OCI-LY7 (cell line): ENCODE measurements at regions not wholly inside any gene's neighbourhood (a gene's known extent, or its start where the extent isn't known, plus 50 kb on each side); places are given as distances from the start of the nearest gene placed in this dataset.

Experiments
- BruUV-seq: library from RNA; stranded (reverse); fragments of 400-500 nt; replicated peaks from 2 replicates; lab custom pipeline; 2021; lab: Mats Ljungman, UMichigan
- CTCF ChIA-PET: fragments of 300-600 bp; sonication (Branson Sonifier 250); formaldehyde crosslinking; loops from one replicate; lab custom pipeline; 2022; ENCODE audit warnings: antibody characterized with exemption; ENCODE audit not compliant: unreplicated experiment; lab: Charles Lee
- POLR2A ChIA-PET: fragments of 300-600 bp; sonication (Branson Sonifier 250); formaldehyde crosslinking; loops from one replicate; lab custom pipeline; 2022; ENCODE audit warnings: antibody characterized with exemption; lab: Charles Lee
- DNase-seq: peaks from one replicate; pipeline ENCODE4 v3.0.0-alpha.2; 2015; ENCODE audit warnings: low spot score
- H2AFZ ChIP-seq: fragments of 200-600 bp; sonication (generic), shearing (Covaris generic); 2 replicates; pipeline ENCODE4 v1.6.1; 2014; ENCODE audit warnings: mild to moderate bottlenecking, antibody characterized with exemption, low read length, moderate library complexity
- H3K27ac ChIP-seq: fragments of 200-600 bp; sonication (generic); 2 replicates; pipeline ENCODE4 v1.5.1; 2014; ENCODE audit warnings: mixed run types, low read depth, mild to moderate bottlenecking, moderate library complexity, low read length, inconsistent platforms; ENCODE audit not compliant: poor library complexity, severe bottlenecking
- H3K36me3 ChIP-seq: fragments of 200-600 bp; sonication (generic); 2 replicates; pipeline ENCODE4 v1.6.1; 2014; ENCODE audit warnings: mild to moderate bottlenecking, antibody characterized with exemption, low read length, moderate library complexity, mixed read lengths; ENCODE audit not compliant: insufficient read depth
- H3K4me1 ChIP-seq: fragments of 200-600 bp; sonication (generic); 2 replicates; pipeline ENCODE4 v1.5.1; 2014; ENCODE audit warnings: mild to moderate bottlenecking, low read length; ENCODE audit not compliant: insufficient read depth, poor library complexity, severe bottlenecking
- H3K4me2 ChIP-seq: fragments of 200-600 bp; sonication (generic); 2 replicates; pipeline ENCODE4 v1.6.1; 2014; ENCODE audit warnings: mild to moderate bottlenecking, low read length
- H3K4me3 ChIP-seq: fragments of 200-600 bp; sonication (generic); 2 replicates; pipeline ENCODE4 v1.5.1; 2014; ENCODE audit warnings: mild to moderate bottlenecking, low read depth, low read length; ENCODE audit not compliant: poor library complexity, severe bottlenecking
- H3K79me2 ChIP-seq: fragments of 200-600 bp; sonication (generic); 2 replicates; pipeline ENCODE4 v1.6.1; 2016; ENCODE audit warnings: low read depth, mild to moderate bottlenecking, low read length, moderate library complexity, mixed read lengths; ENCODE audit not compliant: insufficient read depth
- H3K9me2 ChIP-seq: fragments of 200-600 bp; sonication (generic); 2 replicates; pipeline ENCODE4 v1.6.1; 2016; ENCODE audit warnings: mild to moderate bottlenecking, low read length, mixed read lengths; ENCODE audit not compliant: insufficient read depth
- H3K9me3 ChIP-seq: fragments of 200-600 bp; sonication (generic); 2 replicates; pipeline ENCODE4 v1.6.1; 2014; ENCODE audit warnings: mild to moderate bottlenecking, mixed run types, low read length, mixed read lengths
- H4K20me1 ChIP-seq: fragments of 200-600 bp; sonication (generic); 2 replicates; pipeline ENCODE4 v1.6.1; 2014; ENCODE audit warnings: mild to moderate bottlenecking, antibody characterized with exemption, low read length, moderate library complexity, mixed read lengths; ENCODE audit not compliant: insufficient read depth
- EZH2phosphoT487 ChIP-seq: fragments of 200-600 bp; sonication (generic); IDR thresholded peaks from 2 replicates; pipeline ENCODE4 v1.6.1; 2018; ENCODE audit warnings: low read depth, borderline replicate concordance, mild to moderate bottlenecking, mixed run types, antibody characterized with exemption, low read length, moderate library complexity, mixed read lengths
- intact Hi-C: fragments of 100-400 bp; cut with micrococcal nuclease; formaldehyde crosslinking; loops from one replicate; pipeline ENCODE4 v1.10.0; 2022; ENCODE audit not compliant: unreplicated experiment
- TF ChIP-seq, protein P1 (sequence below): fragments of 200-600 bp; sonication (generic); conservative IDR thresholded peaks from 2 replicates; pipeline ENCODE4 v1.5.1; 2014; ENCODE audit warnings: mild to moderate bottlenecking, antibody characterized with exemption, low read length, moderate library complexity, mixed read lengths

DNA sequence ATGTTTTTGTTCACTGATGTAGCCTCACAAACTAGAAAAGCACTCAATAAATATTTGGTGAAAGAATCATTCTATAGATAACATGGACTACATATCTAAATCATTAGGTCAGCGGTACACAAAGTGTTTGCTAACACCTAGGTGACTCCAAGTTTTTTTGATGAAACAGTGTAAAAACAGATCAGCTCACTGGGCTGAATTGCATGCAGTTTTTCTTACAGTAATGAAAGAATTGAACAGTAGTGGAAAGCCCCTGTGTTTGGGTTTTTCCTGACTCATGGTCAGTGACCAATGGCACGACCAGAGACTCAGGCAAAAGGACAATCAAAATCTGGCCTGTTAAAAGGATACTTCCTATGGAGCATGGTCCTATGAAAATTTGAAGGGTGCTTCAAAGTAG lies 384.3 kb upstream of the EPHA6 start:
- no peaks in the 10 kb centered on the region for H3K9me2 ChIP-seq
- H3K4me3 ChIP-seq = no peak overlapping the region
- intact Hi-C loops = no loop called here
- H2AFZ ChIP-seq = no peak overlapping the region
- no peaks in the 10 kb centered on the region for H3K4me1 ChIP-seq
- ChIA-PET POLR2A (interaction anchor here (0.6 to 0.9 kb wide), 3 partner anchors 12 to 1310 kb away, joined by 3 to 4 read pairs (median 3); no protein-coding TSS in a partner anchor), CTCF (no interaction called here)
- no peak overlapping the region for H3K4me2 ChIP-seq
- no peak for DNase-seq
- no TSS peak for BruUV-seq
- no peaks in the 10 kb centered on the region for H4K20me1 ChIP-seq
- H3K36me3 ChIP-seq = no peaks in the 10 kb centered on the region
- no peaks in the 10 kb centered on the region for H3K79me2 ChIP-seq
- TF ChIP-seq, protein P1, sequence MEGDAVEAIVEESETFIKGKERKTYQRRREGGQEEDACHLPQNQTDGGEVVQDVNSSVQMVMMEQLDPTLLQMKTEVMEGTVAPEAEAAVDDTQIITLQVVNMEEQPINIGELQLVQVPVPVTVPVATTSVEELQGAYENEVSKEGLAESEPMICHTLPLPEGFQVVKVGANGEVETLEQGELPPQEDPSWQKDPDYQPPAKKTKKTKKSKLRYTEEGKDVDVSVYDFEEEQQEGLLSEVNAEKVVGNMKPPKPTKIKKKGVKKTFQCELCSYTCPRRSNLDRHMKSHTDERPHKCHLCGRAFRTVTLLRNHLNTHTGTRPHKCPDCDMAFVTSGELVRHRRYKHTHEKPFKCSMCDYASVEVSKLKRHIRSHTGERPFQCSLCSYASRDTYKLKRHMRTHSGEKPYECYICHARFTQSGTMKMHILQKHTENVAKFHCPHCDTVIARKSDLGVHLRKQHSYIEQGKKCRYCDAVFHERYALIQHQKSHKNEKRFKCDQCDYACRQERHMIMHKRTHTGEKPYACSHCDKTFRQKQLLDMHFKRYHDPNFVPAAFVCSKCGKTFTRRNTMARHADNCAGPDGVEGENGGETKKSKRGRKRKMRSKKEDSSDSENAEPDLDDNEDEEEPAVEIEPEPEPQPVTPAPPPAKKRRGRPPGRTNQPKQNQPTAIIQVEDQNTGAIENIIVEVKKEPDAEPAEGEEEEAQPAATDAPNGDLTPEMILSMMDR = no peak
- TF ChIP-seq EZH2phosphoT487 = no peak
- no peaks in the 10 kb centered on the region for H3K9me3 ChIP-seq
- H3K27ac ChIP-seq = no peak overlapping the region

DNA sequence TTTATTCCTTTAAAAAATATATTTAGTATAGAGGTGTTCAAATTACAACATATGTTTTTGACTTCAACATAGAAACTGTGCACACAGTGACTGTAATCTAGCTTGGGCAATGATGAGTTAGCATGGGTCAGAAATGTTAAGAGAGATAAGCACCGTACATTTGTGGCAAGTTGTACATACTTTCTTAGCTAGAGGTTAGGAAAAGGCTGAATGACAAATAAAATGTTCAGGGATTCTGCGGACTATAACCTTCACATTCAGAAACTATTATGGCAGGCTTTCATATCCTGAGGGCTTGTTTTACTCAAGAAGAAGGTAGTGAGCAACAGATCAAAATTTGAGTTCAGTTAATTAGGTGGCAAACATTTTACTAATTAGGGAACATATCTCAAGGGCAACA lies 379.7 kb upstream of the EPHA6 start:
- H3K9me2 ChIP-seq = no peaks in the 10 kb centered on the region
- CTCF ChIA-PET = no interaction called here
- no peaks in the 10 kb centered on the region for H3K9me3 ChIP-seq
- no peak overlapping the region for H3K4me2 ChIP-seq
- no peaks in the 10 kb centered on the region for H4K20me1 ChIP-seq
- no peaks in the 10 kb centered on the region for H3K4me1 ChIP-seq
- H3K36me3 ChIP-seq = no peaks in the 10 kb centered on the region
- POLR2A ChIA-PET = no interaction called here
- H3K79me2 ChIP-seq = no peaks in the 10 kb centered on the region
- H3K4me3 ChIP-seq = no peak overlapping the region
- BruUV-seq = no TSS peak
- H2AFZ ChIP-seq = no peak overlapping the region
- DNase-seq = no peak
- H3K27ac ChIP-seq = no peak overlapping the region
- TF ChIP-seq, protein P1 = no peak
- TF ChIP-seq EZH2phosphoT487 = no peak
- intact Hi-C loops = no loop called here

DNA sequence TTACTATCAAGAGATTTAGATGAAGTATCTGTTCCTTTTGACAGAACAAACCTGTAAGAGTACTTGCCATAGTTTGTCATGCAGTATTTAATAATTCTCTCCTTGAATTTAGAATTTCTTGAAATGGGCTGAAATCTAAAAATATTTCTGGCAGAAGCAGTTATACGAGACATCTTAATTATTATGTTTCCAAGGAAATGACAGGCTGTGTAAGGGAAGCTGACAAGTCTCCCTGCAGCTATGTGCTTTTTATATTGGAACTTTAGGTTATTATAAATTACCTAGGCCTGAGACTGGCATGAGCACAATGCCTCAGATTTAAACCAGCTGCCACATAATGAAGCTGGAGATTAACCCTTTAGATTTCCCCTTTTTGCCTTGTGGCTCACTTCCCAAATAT lies 365.0 kb upstream of the EPHA6 start:
- Histone ChIP-seq H4K20me1 (no peaks in the 10 kb centered on the region), H3K4me3 (no peak overlapping the region), H2AFZ (no peak overlapping the region), H3K9me2 (no peaks in the 10 kb centered on the region), H3K79me2 (no peaks in the 10 kb centered on the region), H3K36me3 (no peaks in the 10 kb centered on the region), H3K4me2 (no peak overlapping the region), H3K4me1 (no peaks in the 10 kb centered on the region), H3K27ac (no peak overlapping the region), H3K9me3 (no peaks in the 10 kb centered on the region)
- ChIA-PET POLR2A (no interaction called here), CTCF (no interaction called here)
- intact Hi-C loops = no loop called here
- BruUV-seq = no TSS peak
- no peak for TF ChIP-seq EZH2phosphoT487
- no peak for DNase-seq
